ENCODE measurements at regions not wholly inside any gene's neighbourhood (a gene's known extent, or its start where the extent isn't known, plus 50 kb on each side); places are given as distances from the start of the nearest gene placed in this dataset.

DNA sequence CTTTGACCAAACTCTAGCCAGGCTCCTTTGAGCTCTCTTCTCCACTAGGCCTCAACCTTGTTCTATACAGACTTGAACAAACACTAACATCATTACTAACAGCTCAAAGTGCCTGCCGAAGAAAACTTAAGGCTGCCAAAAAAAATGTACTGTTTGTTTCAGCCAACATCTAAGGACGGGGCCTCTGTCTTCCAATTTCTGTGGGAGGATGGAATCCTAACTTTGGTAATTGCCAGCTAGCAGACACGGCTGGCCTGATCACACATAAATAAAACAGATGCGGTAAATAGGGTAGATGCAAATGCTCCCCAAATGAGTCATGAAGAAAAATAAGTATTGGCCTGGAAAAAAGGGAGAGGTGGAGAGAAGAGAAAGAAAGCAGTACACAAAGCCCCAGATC lies 394.3 kb downstream of the TMEM135 start:
- no peak for DNase-seq (ENCODE audit: extremely low read depth, insufficient read length)
- Histone ChIP-seq H3K4me3 (replicated peaks; ENCODE audit: low read depth, low read length) (no peak overlapping the region), H3K36me3 (ENCODE audit: control insufficient read depth, insufficient read depth, low read length) (no peaks in the 10 kb centered on the region), H3K27me3 (replicated peaks; ENCODE audit: control insufficient read depth, insufficient read depth, low read length) (no peaks in the 10 kb centered on the region; the same call in 1 of the 2 replicates)
- TF ChIP-seq, protein P1, sequence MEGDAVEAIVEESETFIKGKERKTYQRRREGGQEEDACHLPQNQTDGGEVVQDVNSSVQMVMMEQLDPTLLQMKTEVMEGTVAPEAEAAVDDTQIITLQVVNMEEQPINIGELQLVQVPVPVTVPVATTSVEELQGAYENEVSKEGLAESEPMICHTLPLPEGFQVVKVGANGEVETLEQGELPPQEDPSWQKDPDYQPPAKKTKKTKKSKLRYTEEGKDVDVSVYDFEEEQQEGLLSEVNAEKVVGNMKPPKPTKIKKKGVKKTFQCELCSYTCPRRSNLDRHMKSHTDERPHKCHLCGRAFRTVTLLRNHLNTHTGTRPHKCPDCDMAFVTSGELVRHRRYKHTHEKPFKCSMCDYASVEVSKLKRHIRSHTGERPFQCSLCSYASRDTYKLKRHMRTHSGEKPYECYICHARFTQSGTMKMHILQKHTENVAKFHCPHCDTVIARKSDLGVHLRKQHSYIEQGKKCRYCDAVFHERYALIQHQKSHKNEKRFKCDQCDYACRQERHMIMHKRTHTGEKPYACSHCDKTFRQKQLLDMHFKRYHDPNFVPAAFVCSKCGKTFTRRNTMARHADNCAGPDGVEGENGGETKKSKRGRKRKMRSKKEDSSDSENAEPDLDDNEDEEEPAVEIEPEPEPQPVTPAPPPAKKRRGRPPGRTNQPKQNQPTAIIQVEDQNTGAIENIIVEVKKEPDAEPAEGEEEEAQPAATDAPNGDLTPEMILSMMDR (IDR thresholded peaks at IDR 0.05; ENCODE audit: insufficient read depth, low read length, poor library complexity, severe bottlenecking) = no peak

DNA sequence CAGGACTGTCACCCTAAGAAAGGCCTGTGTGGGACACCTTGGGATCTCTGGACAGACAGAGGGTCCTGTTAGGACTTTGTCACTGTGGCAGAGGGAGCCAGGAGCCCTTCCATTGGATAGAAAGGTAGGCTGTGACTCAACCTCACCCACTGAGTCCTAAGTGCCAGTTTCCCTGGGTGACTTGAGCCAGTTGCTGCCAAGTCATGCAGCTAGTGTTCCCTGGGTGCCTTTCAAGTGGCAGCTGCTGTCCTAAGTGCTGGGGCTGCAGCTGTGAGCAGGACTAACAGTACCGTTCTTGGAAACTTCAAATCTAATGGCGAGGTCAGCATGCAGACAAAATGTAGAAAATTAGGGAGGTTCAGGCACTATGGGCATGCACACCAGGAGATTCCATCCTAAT lies 393.7 kb downstream of the TMEM135 start:
- Histone ChIP-seq H3K36me3 (ENCODE audit: control insufficient read depth, insufficient read depth, low read length) (no peaks in the 10 kb centered on the region), H3K4me3 (replicated peaks; ENCODE audit: low read depth, low read length) (no peak overlapping the region), H3K27me3 (replicated peaks; ENCODE audit: control insufficient read depth, insufficient read depth, low read length) (no peaks in the 10 kb centered on the region; the same call in 1 of the 2 replicates)
- TF ChIP-seq, protein P1 (IDR thresholded peaks at IDR 0.05; ENCODE audit: insufficient read depth, low read length, poor library complexity, severe bottlenecking) = no peak
- DNase-seq (ENCODE audit: extremely low read depth, insufficient read length) = no peak

DNA sequence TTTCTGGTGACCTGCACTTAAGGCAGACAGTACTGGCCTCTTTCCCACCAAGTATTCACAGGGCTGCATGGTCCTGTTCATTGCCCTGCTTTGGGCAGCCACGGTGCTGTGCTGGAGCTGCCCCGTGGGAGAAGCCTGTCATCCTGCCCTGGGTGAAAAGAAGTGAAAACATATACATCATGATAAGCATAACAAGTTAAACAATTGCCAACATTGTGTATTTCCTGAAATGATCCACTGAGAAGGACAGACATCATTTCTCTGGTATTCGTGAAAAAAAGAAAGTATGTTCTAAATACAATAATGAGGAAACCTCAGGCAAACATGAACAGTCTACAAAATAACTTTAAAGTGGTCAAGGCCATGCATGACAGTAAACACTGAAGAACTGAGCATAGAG lies 393.1 kb downstream of the TMEM135 start:
- Histone ChIP-seq H3K4me3 (replicated peaks; ENCODE audit: low read depth, low read length) (no peak overlapping the region), H3K27me3 (replicated peaks; ENCODE audit: control insufficient read depth, insufficient read depth, low read length) (no peaks in the 10 kb centered on the region; the same call in 1 of the 2 replicates), H3K36me3 (ENCODE audit: control insufficient read depth, insufficient read depth, low read length) (no peaks in the 10 kb centered on the region)
- DNase-seq (ENCODE audit: extremely low read depth, insufficient read length) = no peak
- TF ChIP-seq, protein P1 (IDR thresholded peaks at IDR 0.05; ENCODE audit: insufficient read depth, low read length, poor library complexity, severe bottlenecking) = no peak

DNA sequence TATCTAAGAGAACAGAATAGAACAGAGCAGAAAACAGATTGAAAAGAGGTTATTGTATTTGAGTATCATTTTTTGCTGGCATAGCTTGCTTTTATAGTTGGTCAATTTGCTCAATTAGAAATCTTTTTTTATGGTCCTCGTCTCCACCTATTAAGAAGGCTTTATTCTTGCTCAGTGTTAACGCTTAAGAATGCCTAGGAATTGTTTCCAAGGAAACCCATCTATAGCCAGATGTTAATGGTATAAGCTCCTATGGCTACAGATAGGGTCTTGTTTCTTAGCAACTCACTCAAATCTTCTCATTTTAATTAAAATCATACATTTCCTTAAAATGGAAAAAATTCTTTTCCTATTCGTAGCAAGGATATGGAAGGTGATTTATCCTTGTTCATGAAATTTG lies 392.3 kb downstream of the TMEM135 start:
- Histone ChIP-seq H3K27me3 (replicated peaks; ENCODE audit: control insufficient read depth, insufficient read depth, low read length) (no peaks in the 10 kb centered on the region; the same call in 1 of the 2 replicates), H3K36me3 (ENCODE audit: control insufficient read depth, insufficient read depth, low read length) (no peaks in the 10 kb centered on the region), H3K4me3 (replicated peaks; ENCODE audit: low read depth, low read length) (no peak overlapping the region)
- DNase-seq (ENCODE audit: extremely low read depth, insufficient read length) = no peak
- TF ChIP-seq, protein P1 (IDR thresholded peaks at IDR 0.05; ENCODE audit: insufficient read depth, low read length, poor library complexity, severe bottlenecking) = no peak

DNA sequence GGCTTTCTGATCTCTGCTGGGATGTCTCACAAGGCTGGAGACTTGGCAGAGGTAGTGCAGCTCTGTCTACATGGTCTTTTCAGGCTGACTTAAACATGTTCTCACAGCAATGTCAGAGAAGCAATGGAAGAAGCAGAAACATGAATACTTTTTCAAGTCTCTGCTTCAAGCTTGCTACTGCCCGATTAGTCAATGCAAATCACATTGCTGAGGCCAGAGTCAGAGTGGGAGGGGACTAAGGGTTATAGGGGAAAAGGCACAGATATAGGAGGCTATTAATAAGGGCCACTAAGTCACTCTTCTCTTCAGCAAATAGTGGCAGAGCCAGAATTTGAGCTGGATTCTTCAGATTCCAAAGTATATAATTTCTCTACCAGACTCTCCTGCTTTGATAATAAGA lies 390.5 kb downstream of the TMEM135 start:
- peaks cover 2% of the 10 kb centered on the region for H3K27me3 ChIP-seq (replicated peaks; ENCODE audit: control insufficient read depth, insufficient read depth, low read length)
- H3K4me3 ChIP-seq (replicated peaks; ENCODE audit: low read depth, low read length) = no peak overlapping the region
- DNase-seq (ENCODE audit: extremely low read depth, insufficient read length) = no peak
- TF ChIP-seq, protein P1 (IDR thresholded peaks at IDR 0.05; ENCODE audit: insufficient read depth, low read length, poor library complexity, severe bottlenecking) = no peak
- no peaks in the 10 kb centered on the region for H3K36me3 ChIP-seq (ENCODE audit: control insufficient read depth, insufficient read depth, low read length)

DNA sequence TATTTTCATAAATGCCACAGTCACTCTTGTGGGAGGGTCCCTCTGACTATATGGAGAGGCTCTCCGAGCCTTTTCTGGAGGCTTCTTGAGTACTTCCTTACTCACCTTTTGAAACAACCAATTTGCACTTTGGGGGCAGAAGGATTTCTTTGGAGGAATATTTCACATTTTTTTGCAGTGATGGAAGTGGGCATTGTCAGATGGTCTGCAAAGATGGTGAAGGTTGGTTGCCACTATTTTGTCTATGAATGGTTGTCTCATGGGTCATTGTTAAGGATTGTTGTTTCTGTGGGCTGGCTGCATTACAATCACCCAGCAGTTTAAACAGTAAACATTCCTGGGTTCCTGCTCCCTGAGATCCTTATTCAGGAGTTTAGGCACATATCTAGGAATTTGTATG lies 388.2 kb downstream of the TMEM135 start:
- TF ChIP-seq, protein P1 (IDR thresholded peaks at IDR 0.05; ENCODE audit: insufficient read depth, low read length, poor library complexity, severe bottlenecking) = no peak
- H3K36me3 ChIP-seq (ENCODE audit: control insufficient read depth, insufficient read depth, low read length) = no peaks in the 10 kb centered on the region
- H3K4me3 ChIP-seq (replicated peaks; ENCODE audit: low read depth, low read length) = no peak overlapping the region
- no peak for DNase-seq (ENCODE audit: extremely low read depth, insufficient read length)
- peaks cover 2% of the 10 kb centered on the region for H3K27me3 ChIP-seq (replicated peaks; ENCODE audit: control insufficient read depth, insufficient read depth, low read length)
